Mesothelial cell of epicardium (in vitro differentiated cells): ENCODE measurements at regions not wholly inside any gene's neighbourhood (a gene's known extent, or its start where the extent isn't known, plus 50 kb on each side); places are given as distances from the start of the nearest gene placed in this dataset.

ENCODE experiments used
- DNase-seq, 2 experiments: peaks; one replicate each; pipeline ENCODE4 v3.0.0; 2021; ENCODE audit warnings: low spot score in 2 of 2; ENCODE audit not compliant: unreplicated experiment in 2 of 2
- H3K27ac Mint-ChIP-seq: 2 replicates; pipeline ENCODE4 v1.8.0; 2021; ENCODE audit warnings: mixed read lengths
- H3K27me3 Mint-ChIP-seq: 2 replicates; pipeline ENCODE4 v1.8.0; 2021; ENCODE audit warnings: low read depth, mixed read lengths
- H3K36me3 Mint-ChIP-seq: 2 replicates; pipeline ENCODE4 v1.8.0; 2021; ENCODE audit warnings: mixed read lengths
- H3K4me1 Mint-ChIP-seq: 2 replicates; pipeline ENCODE4 v1.8.0; 2021; ENCODE audit warnings: mixed read lengths
- H3K4me3 Mint-ChIP-seq: 2 replicates; pipeline ENCODE4 v1.8.0; 2021; ENCODE audit warnings: mild to moderate bottlenecking, moderate library complexity, mixed read lengths
- H3K9me3 Mint-ChIP-seq: 2 replicates; pipeline ENCODE4 v1.8.0; 2021; ENCODE audit warnings: mixed read lengths
- CTCF ChIP-seq: fragments of 200-600 bp; sonication (generic); IDR thresholded peaks from one replicate; pipeline ENCODE4 v1.5.0; 2021; ENCODE audit warnings: antibody characterized with exemption; ENCODE audit not compliant: unreplicated experiment

- no peak overlapping the region for H3K27ac Mint-ChIP-seq
- H3K36me3 Mint-ChIP-seq, result peaks cover 5% of the 10 kb centered on the region
- no peak for TF ChIP-seq CTCF
- H3K9me3 Mint-ChIP-seq, result peaks cover 38% of the 10 kb centered on the region
- no peaks in the 10 kb centered on the region for H3K27me3 Mint-ChIP-seq
- H3K4me1 Mint-ChIP-seq, result no peaks in the 10 kb centered on the region
- no peak overlapping the region for H3K4me3 Mint-ChIP-seq
- DNase-seq, result no peak
These were observed 130.7 kb upstream of the NREP start for GRCh38 chr5:111887706-111888105.

DNA sequence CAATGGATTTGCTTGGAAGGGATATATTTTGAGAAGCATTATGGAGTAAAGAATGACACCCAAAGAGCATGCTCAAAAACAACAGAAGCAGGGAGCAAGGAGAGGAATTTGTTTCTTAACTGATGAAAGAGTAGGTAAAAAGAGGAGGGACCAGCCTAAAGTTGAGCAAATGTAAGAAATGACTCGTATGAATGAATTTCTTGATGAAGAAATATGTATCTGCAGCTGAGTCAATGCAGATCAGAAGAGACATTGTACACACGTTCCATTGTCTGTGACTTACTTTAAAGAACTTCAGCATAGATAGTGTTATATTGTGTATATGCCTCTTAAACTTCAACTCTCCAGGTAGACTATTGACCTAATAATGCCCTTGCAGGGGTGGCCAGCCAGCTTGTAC lies 112.7 kb upstream of the NREP start:
- peaks cover 17% of the 10 kb centered on the region for H3K9me3 Mint-ChIP-seq
- no peak overlapping the region for H3K4me3 Mint-ChIP-seq
- no peaks in the 10 kb centered on the region for H3K27me3 Mint-ChIP-seq
- no peaks in the 10 kb centered on the region for H3K4me1 Mint-ChIP-seq
- TF ChIP-seq CTCF, result no peak
- no peaks in the 10 kb centered on the region for H3K36me3 Mint-ChIP-seq
- H3K27ac Mint-ChIP-seq, result no peak overlapping the region
- no peak for DNase-seq

DNA sequence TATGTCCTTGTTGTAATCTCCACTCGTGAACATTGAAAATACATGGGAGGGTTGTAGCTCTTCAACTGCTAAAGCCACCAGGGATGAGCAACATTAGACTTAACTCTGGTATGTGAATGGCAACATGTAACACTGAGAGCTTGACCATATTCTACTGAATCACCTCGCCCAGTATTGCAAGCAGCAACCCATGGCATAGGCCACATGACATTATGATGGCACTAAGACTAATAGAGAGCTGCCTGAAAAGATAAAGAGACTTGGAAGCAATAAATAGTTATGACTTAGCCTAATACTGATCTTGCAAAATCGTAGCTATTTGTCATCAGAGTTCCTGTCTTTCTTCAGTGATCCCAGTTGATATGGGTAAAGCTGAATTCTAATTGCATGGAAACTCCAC lies 108.4 kb upstream of the NREP start:
- no peak for TF ChIP-seq CTCF
- peaks cover 5% of the 10 kb centered on the region for H3K4me1 Mint-ChIP-seq
- no peak overlapping the region for H3K27ac Mint-ChIP-seq

GRCh38 chr5:111863801-111864200 lies 106.8 kb upstream of the NREP start:
- Mint-ChIP-seq H3K9me3 (peaks cover 8% of the 10 kb centered on the region), H3K27me3 (no peaks in the 10 kb centered on the region)

More for the DNA sequence above, 108.4 kb upstream of the NREP start:
- Mint-ChIP-seq H3K4me3 (no peak overlapping the region), H3K27me3 (no peaks in the 10 kb centered on the region), H3K9me3 (peaks cover 8% of the 10 kb centered on the region), H3K36me3 (no peaks in the 10 kb centered on the region)
- no peak for DNase-seq

GRCh38 chr5:111859533-111860270 lies 102.7 kb upstream of the NREP start:
- Mint-ChIP-seq H3K36me3 (no peaks in the 10 kb centered on the region), H3K4me3 (no peak overlapping the region), H3K4me1 (peaks cover 37% of the 10 kb centered on the region), H3K9me3 (peaks cover 4% of the 10 kb centered on the region), H3K27me3 (no peaks in the 10 kb centered on the region), H3K27ac (peak overlapping the region; percentile 2)
- DNase-seq, result no peak
- TF ChIP-seq CTCF, result no peak

More at GRCh38 chr5:111863801-111864200, 106.8 kb upstream of the NREP start:
- no peak for DNase-seq
- Mint-ChIP-seq H3K27ac (no peak overlapping the region), H3K36me3 (no peaks in the 10 kb centered on the region), H3K4me1 (peaks cover 19% of the 10 kb centered on the region), H3K4me3 (no peak overlapping the region)
- TF ChIP-seq CTCF, result no peak
